HG02885 (cell line): ENCODE measurements at regions not wholly inside any gene's neighbourhood (a gene's known extent, or its start where the extent isn't known, plus 50 kb on each side); places are given as distances from the start of the nearest gene placed in this dataset.

Source experiments
- ATAC-seq: cut with Tn5 transposase; IDR thresholded peaks from one replicate; pipeline ENCODE4 v1.9.1; 2021; ENCODE audit warnings: mild to moderate bottlenecking; ENCODE audit not compliant: unreplicated experiment, poor library complexity

DNA sequence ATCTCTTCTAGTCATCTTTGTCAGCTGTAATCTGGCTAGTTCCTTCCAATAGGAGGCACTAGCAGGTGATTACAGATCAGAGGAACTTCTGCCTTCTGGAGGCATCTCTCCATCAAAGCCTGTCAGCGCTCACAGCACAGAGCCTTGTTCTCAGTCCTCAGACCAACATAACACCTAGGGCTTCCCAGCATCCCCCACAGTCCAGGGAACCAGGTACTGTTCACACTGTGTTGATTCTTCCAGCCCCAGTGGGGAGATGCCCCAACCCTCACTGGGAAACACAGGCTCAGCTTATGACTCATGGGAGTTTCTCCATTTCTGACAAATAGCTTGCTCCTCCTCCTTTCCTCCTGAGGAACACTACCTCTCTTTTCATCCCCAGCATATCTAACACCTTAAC lies 601.7 kb downstream of the CBLN2 start:
- no peak for ATAC-seq

DNA sequence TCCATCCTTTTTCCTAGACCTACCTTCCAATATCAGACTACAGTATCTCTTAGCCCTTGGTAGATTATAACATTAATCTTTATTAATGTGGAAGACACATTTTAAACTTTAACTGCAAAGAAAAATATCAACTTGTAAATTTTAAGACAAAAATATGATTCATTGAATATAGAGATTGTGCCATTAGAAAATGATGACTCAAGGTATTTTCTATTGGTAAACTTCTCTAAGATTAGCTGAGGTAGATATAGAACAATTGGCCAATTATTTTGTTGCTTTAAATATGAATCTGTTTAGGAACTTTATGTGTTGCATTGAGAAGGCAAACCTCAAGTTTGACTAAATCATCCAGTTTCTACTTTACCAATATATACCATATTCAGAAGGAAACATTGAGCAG lies 604.7 kb downstream of the CBLN2 start:
- no peak for ATAC-seq

- ATAC-seq = no peak
Measured at GRCh38 chr18:71936744-71937143, 607.4 kb downstream of the CBLN2 start.

- no peak for ATAC-seq
Measured at GRCh38 chr18:71919211-71919610, 624.9 kb downstream of the CBLN2 start.

DNA sequence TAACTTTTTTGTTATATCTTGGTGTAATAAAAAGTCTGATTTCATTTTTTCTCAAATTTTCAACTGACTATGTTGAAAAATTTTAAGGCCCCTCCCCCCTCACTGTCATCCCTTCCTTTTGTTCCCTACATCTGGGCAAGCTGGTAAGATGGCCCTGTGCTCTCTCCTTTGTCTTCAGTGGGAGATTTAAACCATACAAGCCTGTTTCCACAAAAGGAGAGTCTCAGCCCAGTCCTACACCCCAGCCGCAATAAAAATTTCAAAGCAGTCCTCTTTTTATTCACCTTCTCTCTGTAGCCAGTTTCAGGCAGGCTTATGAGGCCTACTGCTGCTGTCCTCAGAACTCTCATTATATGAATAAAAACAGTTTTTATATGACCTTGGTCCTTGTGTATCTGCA lies 630.5 kb downstream of the CBLN2 start:
- ATAC-seq = no peak

DNA sequence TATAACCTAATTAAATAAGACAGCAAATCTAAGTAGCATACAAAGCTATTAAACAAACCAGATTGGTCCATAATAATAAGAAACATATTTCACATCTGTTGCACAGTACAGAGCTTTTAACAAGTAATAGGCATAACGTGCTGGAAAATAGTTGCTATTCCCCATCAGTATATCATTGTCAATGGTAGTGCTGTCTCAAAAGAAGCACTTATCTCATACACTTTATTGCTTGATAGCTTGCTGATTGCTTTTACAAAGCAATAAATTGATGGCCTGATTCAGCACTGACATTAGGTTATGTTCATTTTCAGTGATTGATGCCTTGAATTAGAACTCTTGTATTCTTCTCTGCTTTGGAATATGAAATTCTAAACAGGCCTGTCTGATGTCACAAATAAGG lies 641.7 kb downstream of the CBLN2 start:
- ATAC-seq = no peak

- no peak for ATAC-seq
Measured at GRCh38 chr18:71899707-71900472, 644.3 kb downstream of the CBLN2 start.

DNA sequence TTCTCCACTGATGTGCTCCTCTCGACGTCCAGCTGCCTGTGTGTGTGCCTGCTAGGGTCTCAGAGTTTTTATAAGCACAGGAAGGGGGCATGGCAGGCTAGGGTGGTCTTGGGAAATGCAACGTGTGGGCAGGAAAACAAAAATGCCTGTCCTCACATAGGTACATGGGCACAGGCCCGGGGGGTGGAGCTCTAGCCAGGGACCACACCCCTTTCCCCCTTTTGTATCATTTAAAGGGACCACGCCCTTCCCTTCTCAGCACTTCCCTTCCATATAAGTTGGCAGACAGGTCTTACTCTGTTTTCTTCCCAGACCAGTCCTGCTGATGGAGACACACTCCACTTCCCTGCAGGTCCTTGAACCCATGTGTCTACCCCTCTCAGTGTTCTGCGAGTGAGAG lies 645.0 kb downstream of the CBLN2 start:
- no peak for ATAC-seq

DNA sequence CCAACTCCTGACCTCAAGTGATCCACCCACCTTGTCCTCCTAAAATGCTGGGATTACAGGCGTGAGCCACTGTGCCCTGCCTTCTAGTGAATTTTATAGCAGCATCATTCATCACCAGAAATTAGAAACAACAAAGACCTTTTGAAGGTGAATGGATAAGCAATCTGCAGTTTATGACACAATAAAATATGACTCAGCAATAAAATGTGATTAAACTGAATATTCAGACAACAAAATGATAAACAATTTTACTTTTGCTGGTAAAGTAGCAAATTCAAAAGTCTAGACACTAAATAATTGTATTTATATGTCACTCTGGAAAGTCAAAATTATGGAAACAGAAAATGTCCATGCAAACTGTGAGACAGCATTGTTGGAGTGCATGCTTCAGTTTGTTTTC lies 656.6 kb downstream of the CBLN2 start:
- ATAC-seq = no peak

GRCh38 chr18:71878226-71878625 lies 665.9 kb downstream of the CBLN2 start:
- ATAC-seq = no peak

DNA sequence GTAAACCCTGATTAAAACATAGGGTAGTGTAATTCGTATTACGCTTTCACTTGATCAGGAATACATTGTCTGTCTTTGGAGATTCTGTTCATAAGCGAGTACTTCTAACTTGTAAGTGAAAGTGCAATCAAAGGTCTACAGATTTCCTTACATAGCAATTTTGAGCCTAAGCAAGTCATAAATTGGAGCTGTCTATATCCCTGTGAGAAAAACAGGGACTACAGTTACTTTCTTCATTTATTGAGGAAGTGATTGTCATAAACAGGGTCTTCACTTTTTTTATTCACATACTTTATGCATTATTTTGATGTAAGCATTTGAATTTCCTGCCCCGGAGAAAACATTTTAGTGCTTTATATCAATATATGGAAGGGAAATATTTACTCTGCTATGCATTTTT lies 670.4 kb downstream of the CBLN2 start:
- no peak for ATAC-seq

GRCh38 chr18:71865888-71866287 lies 678.3 kb downstream of the CBLN2 start:
- no peak for ATAC-seq

DNA sequence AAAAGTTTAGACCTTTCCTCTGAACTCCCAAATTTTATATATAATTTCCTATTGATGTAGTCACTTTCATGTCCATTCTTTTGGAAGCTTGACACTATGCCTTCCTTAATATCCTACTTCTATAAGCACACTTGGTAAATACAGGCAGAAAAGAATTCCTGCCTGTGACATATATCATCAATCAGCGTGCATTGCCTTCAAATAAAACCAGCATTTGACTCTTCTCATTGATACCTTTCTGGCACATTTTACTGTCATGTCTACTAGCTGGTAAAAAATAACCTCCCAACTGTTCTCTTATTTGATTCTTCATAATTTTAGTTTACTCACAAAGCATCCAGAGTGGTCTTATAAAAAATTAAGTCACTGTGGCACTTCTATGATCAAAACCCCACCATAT lies 693.5 kb downstream of the CBLN2 start:
- ATAC-seq = no peak

- ATAC-seq = no peak
Measured at GRCh38 chr18:71849407-71849806, 694.7 kb downstream of the CBLN2 start.

DNA sequence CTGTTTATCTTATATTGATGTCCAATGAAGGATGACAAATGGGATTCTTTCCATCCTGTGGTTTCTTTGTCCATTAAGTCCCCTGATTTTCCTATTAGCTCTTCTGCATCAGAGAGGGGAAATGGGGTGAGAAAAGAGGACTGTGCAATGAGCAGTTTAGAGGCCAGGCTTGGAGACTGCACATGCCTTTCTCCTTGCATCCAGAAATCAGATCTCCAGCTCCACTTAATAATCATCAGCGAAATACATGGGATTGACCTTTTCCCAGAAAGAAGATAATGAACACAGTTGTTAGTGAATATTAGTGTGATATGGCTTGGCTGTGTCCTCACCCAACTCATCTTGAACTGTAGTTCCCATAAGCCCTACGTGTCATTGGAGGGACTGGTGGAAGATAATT lies 697.4 kb downstream of the CBLN2 start:
- no peak for ATAC-seq

DNA sequence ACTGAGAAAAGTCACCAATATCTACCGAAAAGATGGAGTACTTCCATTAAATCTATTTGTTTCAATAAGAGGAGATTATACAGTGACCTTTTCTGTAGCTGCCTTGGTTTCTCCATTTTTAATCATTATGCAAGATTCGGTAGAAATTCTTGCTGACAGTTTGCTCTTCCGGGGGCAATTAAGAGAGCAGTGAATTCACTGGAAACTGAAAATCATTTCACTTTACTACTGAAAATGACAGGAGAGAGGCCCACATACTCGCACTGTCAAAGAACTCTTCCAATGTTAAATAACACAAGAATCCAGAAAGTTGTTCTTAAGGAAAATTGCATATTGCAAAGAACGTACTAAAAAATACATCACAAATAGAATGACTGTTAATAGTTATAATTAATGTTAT lies 699.3 kb downstream of the CBLN2 start:
- no peak for ATAC-seq

GRCh38 chr18:71842666-71843065 lies 701.5 kb downstream of the CBLN2 start:
- no peak for ATAC-seq

GRCh38 chr18:71837547-71837946 lies 706.6 kb downstream of the CBLN2 start:
- ATAC-seq = no peak

GRCh38 chr18:71832946-71833617 lies 711.1 kb downstream of the CBLN2 start:
- ATAC-seq = no peak

DNA sequence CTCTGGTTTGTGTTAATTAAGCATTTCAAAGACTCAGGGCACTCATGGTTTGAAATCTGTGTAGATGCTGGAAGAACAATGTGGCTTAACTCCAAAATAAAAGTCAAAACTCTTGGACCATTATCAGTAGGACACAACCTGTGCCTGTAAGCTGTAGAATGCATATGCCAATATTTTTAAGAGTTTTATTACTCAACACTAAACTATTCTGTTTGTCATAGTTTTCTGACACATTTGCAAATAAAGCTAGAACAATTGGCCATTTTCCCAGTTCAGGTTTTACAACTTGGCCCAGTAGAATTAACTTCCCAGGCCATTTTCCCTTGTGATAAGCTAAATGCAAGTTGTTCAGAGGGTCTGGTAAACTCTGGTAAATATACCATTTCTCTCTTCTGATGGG lies 713.1 kb downstream of the CBLN2 start:
- no peak for ATAC-seq

DNA sequence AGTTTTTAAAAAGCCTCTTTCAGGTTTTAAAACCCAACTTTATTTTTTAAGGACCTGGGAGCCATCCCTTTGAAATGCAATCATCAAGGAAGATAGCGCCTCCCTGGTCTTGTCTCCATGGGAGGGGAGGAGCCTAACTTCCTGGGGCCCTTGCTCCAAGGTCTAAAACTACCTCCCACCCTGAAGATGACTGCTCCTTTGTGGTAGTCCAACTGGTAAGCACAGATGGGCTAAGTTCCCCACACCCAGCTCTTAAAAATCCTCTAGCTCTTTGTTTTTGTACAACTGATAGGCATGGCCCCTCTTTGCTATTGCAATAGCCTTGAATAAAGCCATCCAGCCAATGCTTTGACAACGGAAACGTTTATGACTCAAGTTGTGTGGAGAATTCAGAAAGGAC lies 716.8 kb downstream of the CBLN2 start:
- ATAC-seq = no peak

DNA sequence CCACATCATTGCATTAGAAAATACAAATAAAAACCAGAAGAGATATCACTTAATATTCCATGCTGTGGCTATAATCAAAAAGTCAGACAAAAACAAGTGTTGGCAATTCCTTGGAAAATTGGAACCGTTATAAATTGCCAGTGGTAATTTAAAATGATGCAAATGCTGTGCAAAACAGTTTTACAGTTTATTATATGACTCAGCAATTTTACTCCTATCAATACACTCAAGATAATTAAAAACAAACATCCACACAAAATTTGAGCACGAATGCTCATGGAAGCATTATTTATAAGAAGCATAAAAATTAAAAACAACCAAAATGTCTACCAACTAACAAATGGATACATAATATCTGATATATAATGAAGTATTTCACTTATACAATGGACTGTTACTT lies 728.8 kb downstream of the CBLN2 start:
- ATAC-seq = no peak
